ENCODE measurements at regions not wholly inside any gene's neighbourhood (a gene's known extent, or its start where the extent isn't known, plus 50 kb on each side); places are given as distances from the start of the nearest gene placed in this dataset.
"Not testable (repeated sequence)": the region's sequence is repeated elsewhere in the genome, so short reads cannot be mapped to it uniquely, and the experiment has no call there.

GRCh38 chr14:59022144-59022543, 166.3 kb upstream of the DAAM1 start:
- H3K4me3 ChIP-seq (replicated peaks in 1 of 3; ENCODE audit: insufficient read depth in 1 of 3, low read depth in 1 of 3, low read length in 3 of 3) = no peak overlapping the region
- no peaks in the 10 kb centered on the region for H4K20me1 ChIP-seq (replicated peaks; ENCODE audit: control insufficient read depth, extremely low read depth, insufficient read depth, low read length)
- intact Hi-C loops (cut with micrococcal nuclease) = no loop called here
- H3K36me3 ChIP-seq (ENCODE audit: control insufficient read depth in 2 of 2, extremely low read depth in 1 of 2, insufficient read depth in 2 of 2, low read length in 2 of 2) = no peaks in the 10 kb centered on the region
- H3K9me1 ChIP-seq (replicated peaks; ENCODE audit: control insufficient read depth, extremely low read depth, insufficient read depth, low read length) = no peaks in the 10 kb centered on the region
- no peak overlapping the region for H3K27ac ChIP-seq (ENCODE audit: insufficient read depth, low read depth, low read length)
- H3K79me2 ChIP-seq (ENCODE audit: control insufficient read depth, insufficient read depth, low read length) = no peaks in the 10 kb centered on the region
- H3K27me3 ChIP-seq (ENCODE audit: control insufficient read depth in 2 of 2, insufficient read depth in 2 of 2, low read length in 2 of 2) = peaks cover 10 to 15% of the 10 kb centered on the region in 2 experiments
- FAIRE-seq (no peak), DNase-seq (ENCODE audit: low read depth, low spot score) (no peak)
- ChIA-PET CTCF (interaction anchor here (0.7 to 1.3 kb wide), 3 partner anchors 12 to 521 kb away, joined by 4 to 9 read pairs (median 6); no protein-coding TSS in a partner anchor), POLR2A (no interaction called here)
- no peak overlapping the region for H3K4me2 ChIP-seq (ENCODE audit: insufficient read depth, low read length)
- dilution Hi-C loops (cut with MboI; ENCODE audit: extremely low pct_ligation_motif_present, low sequenced_read_pairs) = no loop called here
- no peaks in the 10 kb centered on the region for H3K4me1 ChIP-seq (ENCODE audit: control insufficient read depth, extremely low read depth, insufficient read depth, low read length)
- no TSS peak for BruUV-seq (replicated peaks)
- no peak overlapping the region for H3K9ac ChIP-seq (replicated peaks; ENCODE audit: extremely low read depth, insufficient read depth, low read length)
- no peaks in the 10 kb centered on the region for H3K9me3 ChIP-seq (replicated peaks; ENCODE audit: control insufficient read depth, insufficient read depth, low read length)
- no peak overlapping the region for H2AFZ ChIP-seq (ENCODE audit: low read depth, low read length)
- TF ChIP-seq CTCF (IDR thresholded peaks at IDR 0.05; ENCODE audit: extremely low read depth in 1 of 2, insufficient read depth in 1 of 2, low read depth in 1 of 2, low read length in 2 of 2) (peak in 1 of 2 donors; percentile 23), GATA2 (IDR thresholded peaks at IDR 0.05; ENCODE audit: insufficient read depth, insufficient read length, low read depth, low read length) (no peak), POLR2A (IDR thresholded peaks at IDR 0.05; ENCODE audit: low read depth, low read length) (no peak), JUN (IDR thresholded peaks at IDR 0.05; ENCODE audit: borderline replicate concordance, insufficient read depth, insufficient read length, low read depth) (no peak)

- TF ChIP-seq POLR2A (IDR thresholded peaks at IDR 0.05; ENCODE audit: low read depth, low read length) = no peak
- no peak for TF ChIP-seq EZH2 (IDR thresholded peaks at IDR 0.05; ENCODE audit: borderline replicate concordance, low read depth, low read length, severe bottlenecking)
- no peak for TF ChIP-seq CTCF (IDR thresholded peaks at IDR 0.05; ENCODE audit: extremely low read depth in 1 of 2, insufficient read depth in 1 of 2, low read depth in 1 of 2, low read length in 2 of 2)
- dilution Hi-C loops (cut with MboI; ENCODE audit: extremely low pct_ligation_motif_present, low sequenced_read_pairs) = no loop called here
- Histone ChIP-seq H3K9me3 (replicated peaks; ENCODE audit: control insufficient read depth, insufficient read depth, low read length) (no peaks in the 10 kb centered on the region), H3K36me3 (ENCODE audit: control insufficient read depth in 2 of 2, extremely low read depth in 1 of 2, insufficient read depth in 2 of 2, low read length in 2 of 2) (no peaks in the 10 kb centered on the region), H3K4me3 (replicated peaks in 1 of 3; ENCODE audit: insufficient read depth in 1 of 3, low read depth in 1 of 3, low read length in 3 of 3) (no peak overlapping the region), H3K79me2 (ENCODE audit: control insufficient read depth, insufficient read depth, low read length) (no peaks in the 10 kb centered on the region), H3K27me3 (ENCODE audit: control insufficient read depth in 2 of 2, insufficient read depth in 2 of 2, low read length in 2 of 2) (peaks cover 6 to 13% of the 10 kb centered on the region in 2 experiments), H3K9me1 (replicated peaks; ENCODE audit: control insufficient read depth, extremely low read depth, insufficient read depth, low read length) (no peaks in the 10 kb centered on the region), H3K4me1 (ENCODE audit: control insufficient read depth, extremely low read depth, insufficient read depth, low read length) (no peaks in the 10 kb centered on the region), H3K4me2 (ENCODE audit: insufficient read depth, low read length) (no peak overlapping the region), H2AFZ (ENCODE audit: low read depth, low read length) (no peak overlapping the region), H3K9ac (replicated peaks; ENCODE audit: extremely low read depth, insufficient read depth, low read length) (no peak overlapping the region), H3K27ac (ENCODE audit: insufficient read depth, low read depth, low read length) (no peak overlapping the region), H4K20me1 (replicated peaks; ENCODE audit: control insufficient read depth, extremely low read depth, insufficient read depth, low read length) (no peaks in the 10 kb centered on the region)
- CTCF ChIA-PET = interaction anchor here (1.5 kb wide), 1 partner anchor 525 kb away, joined by 9 read pairs; no protein-coding TSS in a partner anchor
- FAIRE-seq (no peak), DNase-seq (ENCODE audit: low read depth, low spot score) (no peak)
- no TSS peak for BruUV-seq (replicated peaks)
- intact Hi-C loops (cut with micrococcal nuclease) = no loop called here
- POLR2A ChIA-PET = no interaction called here
Measured at GRCh38 chr14:59026081-59026480, 162.4 kb upstream of the DAAM1 start.

GRCh38 chr14:59026640-59027039, 161.8 kb upstream of the DAAM1 start:
- H3K4me1 ChIP-seq (ENCODE audit: control insufficient read depth, extremely low read depth, insufficient read depth, low read length); H4K20me1 ChIP-seq (replicated peaks; ENCODE audit: control insufficient read depth, extremely low read depth, insufficient read depth, low read length); H3K36me3 ChIP-seq (ENCODE audit: control insufficient read depth in 2 of 2, extremely low read depth in 1 of 2, insufficient read depth in 2 of 2, low read length in 2 of 2); H3K9me1 ChIP-seq (replicated peaks; ENCODE audit: control insufficient read depth, extremely low read depth, insufficient read depth, low read length); H3K27ac ChIP-seq (ENCODE audit: insufficient read depth, low read depth, low read length); dilution Hi-C loops (cut with MboI; ENCODE audit: extremely low pct_ligation_motif_present, low sequenced_read_pairs); H3K9ac ChIP-seq (replicated peaks; ENCODE audit: extremely low read depth, insufficient read depth, low read length); CTCF ChIA-PET; intact Hi-C loops (cut with micrococcal nuclease); BruUV-seq (replicated peaks); H3K4me2 ChIP-seq (ENCODE audit: insufficient read depth, low read length); H2AFZ ChIP-seq (ENCODE audit: low read depth, low read length); DNase-seq (ENCODE audit: low read depth, low spot score); H3K79me2 ChIP-seq (ENCODE audit: control insufficient read depth, insufficient read depth, low read length); FAIRE-seq; POLR2A ChIA-PET; H3K4me3 ChIP-seq (replicated peaks in 1 of 3; ENCODE audit: insufficient read depth in 1 of 3, low read depth in 1 of 3, low read length in 3 of 3); H3K9me3 ChIP-seq (replicated peaks; ENCODE audit: control insufficient read depth, insufficient read depth, low read length): not testable (repeated sequence)
- H3K27me3 ChIP-seq (ENCODE audit: control insufficient read depth in 2 of 2, insufficient read depth in 2 of 2, low read length in 2 of 2) = peaks cover 6 to 13% of the 10 kb centered on the region in 2 experiments
